ENCODE measurements at regions not wholly inside any gene's neighbourhood (a gene's known extent, or its start where the extent isn't known, plus 50 kb on each side); places are given as distances from the start of the nearest gene placed in this dataset.
A peak's percentile ranks its signal among the peaks of the same experiment; 100 is the strongest.

DNA sequence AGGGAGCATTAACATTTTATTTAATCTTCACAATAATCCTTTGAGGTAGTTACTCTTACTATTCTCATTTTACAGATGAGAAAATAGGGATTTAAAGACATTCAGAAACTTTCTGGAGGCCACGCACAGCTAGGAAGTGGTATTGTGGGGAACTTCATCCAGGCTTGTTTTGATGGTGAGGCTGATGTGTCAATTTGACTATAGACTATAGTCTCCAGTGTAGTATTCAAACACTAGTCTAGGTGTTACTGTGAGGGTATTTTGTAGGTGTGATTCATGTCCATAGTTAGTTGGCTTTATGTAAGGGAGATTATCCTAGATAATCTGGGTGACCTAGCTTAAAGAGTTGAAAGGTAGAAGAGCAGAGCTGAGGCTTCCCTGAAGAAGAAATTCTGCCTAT lies 54.1 kb upstream of the ELL2 start:
- DNase-seq: peak; percentile 30

DNA sequence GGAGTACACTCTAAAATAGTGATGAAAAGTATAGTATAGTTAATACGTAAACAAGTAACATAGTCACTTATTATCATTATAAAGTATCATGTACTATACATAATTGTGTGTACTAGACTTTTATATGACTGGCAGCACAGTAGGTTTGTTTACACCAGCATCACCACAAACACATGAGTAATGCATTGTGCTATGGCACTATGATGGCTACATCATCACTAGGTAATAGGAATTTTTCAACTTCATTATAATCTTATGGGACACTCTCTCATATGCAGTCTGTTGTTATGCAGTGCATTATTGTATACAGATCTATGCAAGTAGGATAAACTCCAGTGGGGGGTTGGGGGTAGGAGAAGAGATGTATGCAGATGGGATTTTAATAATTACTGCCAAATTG lies 52.7 kb upstream of the ELL2 start:
- DNase-seq: no peak

DNA sequence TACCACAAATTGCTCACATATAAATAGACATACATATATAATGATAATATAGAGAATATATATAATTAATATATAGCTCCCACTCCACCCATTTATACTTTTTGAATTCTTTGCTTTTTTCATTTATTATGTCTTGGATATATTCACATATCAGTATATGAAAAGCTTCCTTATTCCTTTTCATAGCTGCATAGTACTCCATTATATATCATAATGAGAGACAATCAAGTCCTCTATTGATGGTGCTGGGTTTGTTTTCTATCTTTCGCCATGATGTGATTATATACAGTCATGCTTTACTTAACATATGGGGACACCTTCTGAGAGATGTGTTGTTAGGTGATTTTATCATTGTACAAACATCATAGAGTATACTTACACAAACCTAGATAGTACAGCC lies 51.6 kb upstream of the ELL2 start:
- DNase-seq: no peak

GRCh38 chr5:96012399-96012798 lies 50.7 kb upstream of the ELL2 start:
- no peak for DNase-seq
